SK-N-SH (cell line): ENCODE measurements at regions not wholly inside any gene's neighbourhood (a gene's known extent, or its start where the extent isn't known, plus 50 kb on each side); places are given as distances from the start of the nearest gene placed in this dataset.

Source experiments
- CTCF ChIA-PET: fragments of 300-600, 350-600 bp; formaldehyde crosslinking; extraction: SDS; loops from one replicate; lab custom pipeline; 2021; lab: Yijun Ruan, JAX
- POLR2A ChIA-PET: fragments of 350-600 bp; sonication (Branson Sonifier 250); formaldehyde crosslinking; extraction: SDS; loops from one replicate; lab custom pipeline; 2020; ENCODE audit warnings: antibody characterized with exemption, inconsistent platforms; lab: Yijun Ruan, JAX
- DNase-seq: peaks from one replicate; pipeline ENCODE4 v3.0.0; 2012
- H2AFZ ChIP-seq: fragments of 200-600 bp; sonication (generic); 2 replicates; pipeline ENCODE4 v1.8.1; 2016; ENCODE audit warnings: antibody characterized with exemption, mild to moderate bottlenecking, low read depth
- H3F3A ChIP-seq: fragments of 200-600 bp; sonication (generic); replicated peaks from 2 replicates; pipeline ENCODE3; 2016; ENCODE audit warnings: antibody characterized with exemption, mild to moderate bottlenecking; ENCODE audit not compliant: insufficient read depth
- H3K27ac ChIP-seq, 2 experiments: fragments of 200-500 bp in 1 of 2; fragments of 200-600 bp in 1 of 2; sonication (Bioruptor generic) in 1 of 2; sonication (generic), shearing (Covaris generic) in 1 of 2; 2 replicates each; pipeline versions ENCODE4 v1.5.1 to v1.6.1; 2014 to 2016; ENCODE audit warnings: low read depth in 2 of 2, inconsistent platforms in 1 of 2, low read length in 1 of 2, mild to moderate bottlenecking in 1 of 2, mixed read lengths in 1 of 2
- H3K27me3 ChIP-seq: fragments of 200-600 bp; sonication (generic), shearing (Covaris generic); 2 replicates; pipeline ENCODE4 v1.6.1; 2016; ENCODE audit warnings: mixed run types; ENCODE audit not compliant: insufficient read depth
- H3K36me3 ChIP-seq, 2 experiments: fragments of 200-500 bp in 1 of 2; fragments of 200-600 bp in 1 of 2; sonication (Bioruptor generic) in 1 of 2; sonication (generic) in 1 of 2; replicated peaks in 1 of 2; 2 replicates each; pipeline versions ENCODE3 to v1.5.1; 2014 to 2016; ENCODE audit warnings: low read length in 1 of 2, mild to moderate bottlenecking in 1 of 2; ENCODE audit not compliant: insufficient read depth in 2 of 2, control insufficient read depth in 1 of 2
- H3K4me1 ChIP-seq, 2 experiments: fragments of 200-500 bp in 1 of 2; fragments of 200-600 bp in 1 of 2; sonication (Bioruptor generic) in 1 of 2; sonication (generic), shearing (Covaris generic) in 1 of 2; 2 replicates each; pipeline versions ENCODE4 v1.5.1 to v1.6.1; 2014 to 2016; ENCODE audit warnings: low read depth in 1 of 2, low read length in 1 of 2, mixed run types in 1 of 2; ENCODE audit not compliant: insufficient read depth in 2 of 2, control insufficient read depth in 1 of 2
- H3K4me2 ChIP-seq: fragments of 200-600 bp; sonication (generic), shearing (Covaris generic); 2 replicates; pipeline ENCODE4 v1.6.1; 2017; ENCODE audit warnings: mixed run types
- H3K4me3 ChIP-seq, 2 experiments: fragments of 200-500 bp in 1 of 2; fragments of 200-600 bp in 1 of 2; sonication (Bioruptor generic) in 1 of 2; sonication (generic), shearing (Covaris generic) in 1 of 2; 2 replicates each; pipeline versions ENCODE4 v1.5.1 to v1.8.1; 2014 to 2016; ENCODE audit warnings: low read depth in 2 of 2, inconsistent platforms in 1 of 2, low read length in 1 of 2, mild to moderate bottlenecking in 1 of 2, mixed read lengths in 1 of 2, moderate library complexity in 1 of 2
- H3K79me2 ChIP-seq: fragments of 200-600 bp; sonication (generic); 2 replicates; pipeline ENCODE4 v1.8.1; 2017; ENCODE audit warnings: mild to moderate bottlenecking; ENCODE audit not compliant: insufficient read depth
- H3K9ac ChIP-seq: fragments of 200-600 bp; sonication (generic); 2 replicates; pipeline ENCODE4 v1.6.1; 2017; ENCODE audit warnings: mixed run types
- H3K9me2 ChIP-seq: fragments of 200-600 bp; sonication (generic); 2 replicates; pipeline ENCODE4 v1.6.1; 2017; ENCODE audit warnings: mixed run types
- H3K9me3 ChIP-seq: fragments of 200-600 bp; sonication (generic); 2 replicates; pipeline ENCODE4 v1.6.1; 2017; ENCODE audit warnings: mixed run types, mild to moderate bottlenecking, moderate library complexity
- H4K20me1 ChIP-seq: fragments of 200-600 bp; sonication (generic); 2 replicates; pipeline ENCODE4 v1.6.1; 2017; ENCODE audit warnings: mild to moderate bottlenecking, mixed run types; ENCODE audit not compliant: insufficient read depth
- CHD2 ChIP-seq: fragments of 150-350 bp; IDR thresholded peaks from 2 replicates; pipeline ENCODE4 v1.6.1; 2018; ENCODE audit warnings: low read length; ENCODE audit not compliant: partially characterized antibody
- CTCF ChIP-seq: fragments of 200-600 bp; sonication (generic); IDR thresholded peaks from 2 replicates; pipeline ENCODE4 v1.6.1; 2017; ENCODE audit warnings: antibody characterized with exemption, mild to moderate bottlenecking, moderate library complexity
- ELF1 ChIP-seq: IDR thresholded peaks from 2 replicates; pipeline ENCODE4 v1.4.0; 2012
- EP300 ChIP-seq, 2 experiments: IDR thresholded peaks; 2 replicates each; pipeline versions ENCODE4 v1.4.0 to v1.6.1; 2012; ENCODE audit warnings: borderline replicate concordance in 1 of 2, low read depth in 1 of 2, low read length in 1 of 2
- FOSL2 ChIP-seq: IDR thresholded peaks from 2 replicates; pipeline ENCODE4 v1.4.0; 2012; ENCODE audit warnings: low read depth, mild to moderate bottlenecking, moderate library complexity, borderline replicate concordance
- FOXM1 ChIP-seq: IDR thresholded peaks from 2 replicates; pipeline ENCODE4 v1.4.0; 2012; ENCODE audit warnings: low read depth, mild to moderate bottlenecking
- MAX ChIP-seq: IDR thresholded peaks from 2 replicates; pipeline ENCODE4 v1.4.0; 2012; ENCODE audit warnings: low read depth
- NFIC ChIP-seq: IDR thresholded peaks from 2 replicates; pipeline ENCODE4 v1.4.0; 2012; ENCODE audit warnings: borderline replicate concordance
- USF2 ChIP-seq: fragments of 150-350 bp; IDR thresholded peaks from 2 replicates; pipeline ENCODE4 v1.6.1; 2017; ENCODE audit warnings: antibody characterized with exemption, low read length, low read depth, borderline replicate concordance
- YY1 ChIP-seq: IDR thresholded peaks from 2 replicates; pipeline ENCODE4 v1.4.0; 2012; ENCODE audit warnings: low read depth, mild to moderate bottlenecking
- ZBTB33 ChIP-seq: IDR thresholded peaks from 2 replicates; pipeline ENCODE4 v1.4.0; 2012; ENCODE audit warnings: low read depth, borderline replicate concordance
- WGBS: methylation state at CpG from one replicate; pipeline ENCODE4 v1.1.6; 2017; ENCODE audit warnings: low lambda C conversion rate; 5-methylcytosine and 5-hydroxymethylcytosine counted together

- Histone ChIP-seq H3K4me2 (no peak overlapping the region), H3K9ac (no peak overlapping the region), H3K9me2 (no peaks in the 10 kb centered on the region), H3K79me2 (no peaks in the 10 kb centered on the region), H3K27me3 (no peaks in the 10 kb centered on the region), H3F3A (no peaks in the 10 kb centered on the region), H3K9me3 (no peaks in the 10 kb centered on the region), H2AFZ (no peak overlapping the region), H3K4me3 (no peak overlapping the region), H4K20me1 (no peaks in the 10 kb centered on the region), H3K4me1 (no peaks in the 10 kb centered on the region), H3K36me3 (no peaks in the 10 kb centered on the region), H3K27ac (no peak overlapping the region)
- ChIA-PET POLR2A (no interaction called here), CTCF (interaction anchor here (1.3 kb wide), 1 partner anchor 13 kb away, joined by 3 read pairs; no protein-coding TSS in a partner anchor)
- no peak for DNase-seq
- WGBS = 38% methylated on average over 5 of the region's 5 CpGs
- TF ChIP-seq FOXM1 (no peak), CTCF (no peak), EP300 (IDR thresholded peaks at IDR 0.05; ENCODE audit: borderline replicate concordance in 1 of 2, low read depth in 1 of 2, low read length in 1 of 2) (no peak), MAX (no peak), ELF1 (no peak)
Measured at GRCh38 chr10:64537928-64538327, 1016.7 kb downstream of the REEP3 start.

GRCh38 chr10:64546073-64546472, 1024.9 kb downstream of the REEP3 start:
- POLR2A ChIA-PET = no interaction called here
- H3K4me3 ChIP-seq = no peak overlapping the region
- no peaks in the 10 kb centered on the region for H3K4me1 ChIP-seq
- H2AFZ ChIP-seq = no peak overlapping the region
- no peaks in the 10 kb centered on the region for H3K9me2 ChIP-seq
- no peaks in the 10 kb centered on the region for H3K79me2 ChIP-seq
- H3K36me3 ChIP-seq = no peaks in the 10 kb centered on the region
- H3K27me3 ChIP-seq = no peaks in the 10 kb centered on the region
- CTCF ChIA-PET = no interaction called here
- H3F3A ChIP-seq = no peaks in the 10 kb centered on the region
- H3K9ac ChIP-seq = no peak overlapping the region
- TF ChIP-seq NFIC = no peak
- TF ChIP-seq MAX = no peak
- TF ChIP-seq CHD2 = no peak
- no peak for TF ChIP-seq YY1
- TF ChIP-seq FOSL2 = no peak
- TF ChIP-seq USF2 = no peak
- no peak for TF ChIP-seq ZBTB33
- H3K9me3 ChIP-seq = no peaks in the 10 kb centered on the region
- 18% methylated on average over 3 of the region's 3 CpGs for WGBS
- no peaks in the 10 kb centered on the region for H4K20me1 ChIP-seq
- no peak for DNase-seq
- no peak overlapping the region for H3K4me2 ChIP-seq
- no peak overlapping the region for H3K27ac ChIP-seq
